DND-41 (cell line): ENCODE measurements at regions not wholly inside any gene's neighbourhood (a gene's known extent, or its start where the extent isn't known, plus 50 kb on each side); places are given as distances from the start of the nearest gene placed in this dataset.

ENCODE experiments used
- CTCF ChIP-seq: IDR thresholded peaks from 2 replicates; pipeline ENCODE4 v1.5.1; 2012; ENCODE audit warnings: borderline replicate concordance, low read length, moderate library complexity, mild to moderate bottlenecking; ENCODE audit not compliant: poor library complexity, severe bottlenecking; ENCODE audit errors: extremely low read depth
- EZH2 ChIP-seq: IDR thresholded peaks from 3 replicates; pipeline ENCODE4 v1.6.1; 2012; ENCODE audit warnings: borderline replicate concordance, low read depth, mild to moderate bottlenecking, moderate library complexity, low read length, inconsistent platforms; ENCODE audit not compliant: severe bottlenecking

- TF ChIP-seq EZH2 = no peak
- no peak for TF ChIP-seq CTCF
These were observed 94.9 kb upstream of the ETV3 start for GRCh38 chr1:157233131-157233530.
